ENCODE measurements at regions not wholly inside any gene's neighbourhood (a gene's known extent, or its start where the extent isn't known, plus 50 kb on each side); places are given as distances from the start of the nearest gene placed in this dataset.

DNA sequence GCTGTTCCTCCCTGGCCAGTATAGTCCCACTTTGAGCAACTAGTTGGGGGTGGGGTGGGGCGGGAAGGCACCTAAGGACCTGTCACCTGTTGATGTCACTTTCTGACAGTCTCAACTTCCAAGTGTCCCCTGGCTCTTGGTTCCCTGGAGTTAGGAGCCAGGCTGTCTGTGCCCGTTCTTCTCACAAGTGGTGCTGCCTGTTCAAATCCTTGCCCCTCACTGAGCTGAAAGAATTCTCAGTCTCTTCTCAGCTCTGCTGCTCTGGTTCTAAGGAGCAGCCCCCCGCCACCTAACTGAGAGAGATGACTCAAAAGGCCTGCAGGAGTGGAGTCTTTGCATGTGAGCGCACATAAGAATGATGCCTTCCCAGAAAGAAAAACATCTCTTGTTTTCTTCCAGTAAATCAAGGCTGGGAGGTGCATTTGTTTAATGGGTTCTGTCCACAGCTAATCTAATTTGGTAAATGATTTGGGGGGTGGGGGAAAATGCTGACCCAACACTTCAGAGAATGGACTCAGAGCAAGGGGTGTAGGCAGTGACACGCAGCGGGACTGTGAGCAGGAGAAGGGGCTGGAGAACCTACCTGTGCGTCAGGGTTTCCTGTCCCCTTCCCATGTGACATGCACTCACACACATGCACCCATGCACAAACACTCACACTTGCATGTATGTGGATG, 78.2 kb upstream of the NLRP1 start:
- in situ Hi-C loops (cut with HindIII; ENCODE audit: low sequenced_read_pairs), result no loop called here
- H3K4me3 ChIP-seq (ENCODE audit: low read depth, low read length), result no peak overlapping the region
- TF ChIP-seq, protein P1, sequence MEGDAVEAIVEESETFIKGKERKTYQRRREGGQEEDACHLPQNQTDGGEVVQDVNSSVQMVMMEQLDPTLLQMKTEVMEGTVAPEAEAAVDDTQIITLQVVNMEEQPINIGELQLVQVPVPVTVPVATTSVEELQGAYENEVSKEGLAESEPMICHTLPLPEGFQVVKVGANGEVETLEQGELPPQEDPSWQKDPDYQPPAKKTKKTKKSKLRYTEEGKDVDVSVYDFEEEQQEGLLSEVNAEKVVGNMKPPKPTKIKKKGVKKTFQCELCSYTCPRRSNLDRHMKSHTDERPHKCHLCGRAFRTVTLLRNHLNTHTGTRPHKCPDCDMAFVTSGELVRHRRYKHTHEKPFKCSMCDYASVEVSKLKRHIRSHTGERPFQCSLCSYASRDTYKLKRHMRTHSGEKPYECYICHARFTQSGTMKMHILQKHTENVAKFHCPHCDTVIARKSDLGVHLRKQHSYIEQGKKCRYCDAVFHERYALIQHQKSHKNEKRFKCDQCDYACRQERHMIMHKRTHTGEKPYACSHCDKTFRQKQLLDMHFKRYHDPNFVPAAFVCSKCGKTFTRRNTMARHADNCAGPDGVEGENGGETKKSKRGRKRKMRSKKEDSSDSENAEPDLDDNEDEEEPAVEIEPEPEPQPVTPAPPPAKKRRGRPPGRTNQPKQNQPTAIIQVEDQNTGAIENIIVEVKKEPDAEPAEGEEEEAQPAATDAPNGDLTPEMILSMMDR (IDR thresholded peaks at IDR 0.05; ENCODE audit: low read depth, low read length), result no peak
- no peak for DNase-seq (ENCODE audit: low read depth, low spot score)

DNA sequence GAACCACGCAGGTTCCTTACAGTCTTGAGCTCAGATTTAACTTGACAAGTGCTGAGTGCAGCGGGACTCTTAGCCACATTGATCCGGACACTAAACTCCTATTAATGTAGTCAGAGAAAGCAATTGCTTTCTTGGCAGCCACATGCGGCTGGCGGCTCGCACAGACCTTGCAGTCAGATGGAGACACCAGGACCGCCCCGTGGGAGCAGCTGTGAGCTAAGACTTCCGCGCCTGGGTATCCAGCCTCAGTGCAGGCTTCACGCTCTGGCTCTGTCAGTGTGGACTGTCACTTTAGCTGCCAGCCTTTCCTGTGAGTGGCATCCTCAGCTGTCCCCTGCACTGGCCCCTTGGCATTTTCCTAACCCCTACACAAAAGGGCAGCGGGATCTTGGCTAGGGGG, 80.9 kb upstream of the NLRP1 start:
- TF ChIP-seq, protein P1 (IDR thresholded peaks at IDR 0.05; ENCODE audit: low read depth, low read length), result no peak
- in situ Hi-C loops (cut with HindIII; ENCODE audit: low sequenced_read_pairs), result no loop called here

DNA sequence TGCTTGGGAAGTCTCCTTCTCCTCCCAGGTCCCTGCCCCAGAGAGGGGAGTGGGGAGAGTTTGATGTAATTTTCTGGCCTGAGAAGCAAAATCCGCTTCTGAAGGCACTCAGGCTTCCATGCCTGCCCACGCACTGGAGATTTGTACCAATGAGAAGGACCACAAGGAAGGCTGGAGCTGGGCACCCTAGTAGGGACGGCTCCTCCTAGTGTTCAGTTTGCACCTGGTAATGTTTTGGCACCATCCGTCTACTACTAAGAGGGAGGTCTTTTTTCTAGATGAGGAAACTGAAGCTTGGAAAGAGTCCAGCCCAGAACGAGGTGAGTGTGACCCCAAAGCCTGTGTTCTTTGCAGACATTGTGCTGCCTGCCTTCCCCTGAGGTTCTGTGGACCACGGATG, 83.6 kb upstream of the NLRP1 start:
- TF ChIP-seq, protein P1 (IDR thresholded peaks at IDR 0.05; ENCODE audit: low read depth, low read length), result peak; percentile 3
- in situ Hi-C loops (cut with HindIII; ENCODE audit: low sequenced_read_pairs), result no loop called here
- DNase-seq (ENCODE audit: low read depth, low spot score), result no peak

More for the DNA sequence above, 80.9 kb upstream of the NLRP1 start:
- H3K4me3 ChIP-seq (ENCODE audit: low read depth, low read length), result no peak overlapping the region
- no peak for DNase-seq (ENCODE audit: low read depth, low spot score)

DNA sequence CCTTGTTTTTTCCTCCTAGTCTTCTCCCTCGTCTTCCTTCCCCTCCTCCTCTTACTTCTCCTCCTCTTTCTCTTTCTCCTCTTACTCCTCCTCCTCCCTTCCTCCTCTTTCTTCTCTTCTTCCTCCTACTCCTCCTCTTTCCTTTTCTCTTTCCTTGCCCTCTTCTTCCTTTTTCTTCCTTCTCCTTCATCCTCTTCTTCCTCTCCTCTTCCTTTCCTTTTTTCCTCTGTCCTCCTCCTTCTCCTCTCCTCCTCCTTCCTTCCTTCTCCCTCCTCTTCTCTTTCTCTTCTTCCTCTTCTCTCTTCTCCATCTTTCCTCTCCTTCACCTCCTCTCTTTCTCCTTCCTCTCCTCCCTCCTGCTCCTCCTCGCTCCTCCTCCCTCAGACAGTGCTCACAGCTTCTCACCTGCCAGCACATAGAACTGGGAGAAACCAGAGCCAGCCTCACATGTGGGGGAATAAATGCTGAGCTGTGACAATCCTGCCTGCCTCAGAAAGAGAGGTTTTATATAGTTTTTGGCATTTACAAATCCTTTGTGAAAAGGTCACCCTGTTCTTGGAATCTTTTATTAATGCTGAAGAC, 84.3 kb upstream of the NLRP1 start:
- H3K4me3 ChIP-seq (ENCODE audit: low read depth, low read length), result no peak overlapping the region
- TF ChIP-seq, protein P1 (IDR thresholded peaks at IDR 0.05; ENCODE audit: low read depth, low read length), result no peak
- no peak for DNase-seq (ENCODE audit: low read depth, low spot score)
- in situ Hi-C loops (cut with HindIII; ENCODE audit: low sequenced_read_pairs), result no loop called here

More for the DNA sequence above, 83.6 kb upstream of the NLRP1 start:
- H3K4me3 ChIP-seq (ENCODE audit: low read depth, low read length), result no peak overlapping the region

- in situ Hi-C loops (cut with HindIII; ENCODE audit: low sequenced_read_pairs), result no loop called here
- TF ChIP-seq, protein P1 (IDR thresholded peaks at IDR 0.05; ENCODE audit: low read depth, low read length), result no peak
- no peak overlapping the region for H3K4me3 ChIP-seq (ENCODE audit: low read depth, low read length)
- DNase-seq (ENCODE audit: low read depth, low spot score), result no peak
These were observed 84.9 kb upstream of the NLRP1 start for GRCh38 chr17:5669191-5669590.

DNA sequence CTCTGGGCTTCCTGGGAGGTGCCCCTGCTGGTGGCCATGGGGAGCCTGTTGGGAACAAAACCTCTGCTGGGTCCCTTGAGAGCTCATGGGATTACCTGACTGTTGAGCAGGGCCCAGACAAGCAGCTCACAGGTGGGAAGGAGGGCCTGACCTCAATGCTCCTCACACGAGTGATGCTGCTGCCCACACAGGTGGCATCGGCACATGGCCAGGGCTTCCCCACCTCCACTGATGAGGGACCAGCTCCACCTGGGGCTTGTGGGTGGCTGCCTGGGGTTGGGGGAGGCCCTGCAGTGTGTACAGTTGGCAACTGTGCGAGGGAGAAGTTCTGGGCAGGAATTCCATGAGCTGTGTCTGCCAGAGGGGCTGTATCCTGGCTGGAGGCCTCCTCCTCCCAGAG, 87.8 kb upstream of the NLRP1 start:
- no peak overlapping the region for H3K4me3 ChIP-seq (ENCODE audit: low read depth, low read length)
- DNase-seq (ENCODE audit: low read depth, low spot score), result no peak
- in situ Hi-C loops (cut with HindIII; ENCODE audit: low sequenced_read_pairs), result no loop called here
- TF ChIP-seq, protein P1 (IDR thresholded peaks at IDR 0.05; ENCODE audit: low read depth, low read length), result no peak

All from astrocyte of the spinal cord (primary cell).